Breast epithelium (tissue), 3 donors: ENCODE measurements at regions not wholly inside any gene's neighbourhood (a gene's known extent, or its start where the extent isn't known, plus 50 kb on each side); places are given as distances from the start of the nearest gene placed in this dataset.

Experiments
- CTCF ChIP-seq, 3 donors: fragments of 450-650 bp; IDR thresholded peaks; one replicate each; pipeline ENCODE4 v1.5.1; 2016 to 2017; ENCODE audit warnings: antibody characterized with exemption in 3 of 3, mild to moderate bottlenecking in 3 of 3, moderate library complexity in 3 of 3
- POLR2A ChIP-seq: fragments of 450-650 bp; IDR thresholded peaks from one replicate; pipeline ENCODE4 v1.6.1; 2016; ENCODE audit warnings: antibody characterized with exemption, mild to moderate bottlenecking, moderate library complexity
- POLR2AphosphoS5 ChIP-seq, 3 donors: sonication (generic); formaldehyde crosslinking; IDR thresholded peaks; one replicate each; pipeline ENCODE4 v1.6.1; 2017; ENCODE audit warnings: antibody characterized with exemption in 3 of 3

GRCh38 chr18:29056800-29057199 lies 879.9 kb upstream of the CDH2 start:
- TF ChIP-seq POLR2A (no peak), CTCF (IDR thresholded peaks at IDR 0.05) (no peak), POLR2AphosphoS5 (IDR thresholded peaks at IDR 0.05) (no peak)
